ENCODE measurements at regions not wholly inside any gene's neighbourhood (a gene's known extent, or its start where the extent isn't known, plus 50 kb on each side); places are given as distances from the start of the nearest gene placed in this dataset.
A peak's percentile ranks its signal among the peaks of the same experiment; 100 is the strongest.

DNA sequence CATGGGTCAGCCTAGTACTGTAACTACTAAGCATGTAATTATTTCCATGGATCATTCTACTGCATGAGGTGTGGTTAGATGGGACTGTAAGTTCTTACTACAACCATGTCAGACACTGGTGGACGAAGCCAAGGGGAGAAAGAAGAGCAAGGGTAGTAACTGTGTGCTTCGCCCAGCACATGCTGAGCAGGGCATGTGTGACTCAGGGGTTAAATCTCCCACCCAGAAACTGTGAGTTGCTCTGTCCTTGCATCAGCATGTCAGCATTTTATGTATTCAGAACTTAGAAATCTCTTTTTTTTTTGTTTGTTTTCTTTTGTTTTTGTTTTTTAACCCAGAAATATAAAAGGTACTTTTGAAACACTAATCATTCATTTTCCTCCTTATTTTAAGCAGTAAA is 436.6 kb upstream of the KLF12 start:
- no peak for ATAC-seq
- H3K27me3 ChIP-seq (ENCODE audit: insufficient read depth) = peaks cover 10% of the 10 kb centered on the region; the same call in 1 of the 2 replicates
- H4K20me1 ChIP-seq (replicated peaks; ENCODE audit: insufficient read depth) = no peaks in the 10 kb centered on the region
- no peaks in the 10 kb centered on the region for H3K79me2 ChIP-seq (replicated peaks; ENCODE audit: insufficient read depth)
- no peaks in the 10 kb centered on the region for H3K9me3 Mint-ChIP-seq
- no peak overlapping the region for H3K27ac Mint-ChIP-seq
- TF ChIP-seq, protein P1, sequence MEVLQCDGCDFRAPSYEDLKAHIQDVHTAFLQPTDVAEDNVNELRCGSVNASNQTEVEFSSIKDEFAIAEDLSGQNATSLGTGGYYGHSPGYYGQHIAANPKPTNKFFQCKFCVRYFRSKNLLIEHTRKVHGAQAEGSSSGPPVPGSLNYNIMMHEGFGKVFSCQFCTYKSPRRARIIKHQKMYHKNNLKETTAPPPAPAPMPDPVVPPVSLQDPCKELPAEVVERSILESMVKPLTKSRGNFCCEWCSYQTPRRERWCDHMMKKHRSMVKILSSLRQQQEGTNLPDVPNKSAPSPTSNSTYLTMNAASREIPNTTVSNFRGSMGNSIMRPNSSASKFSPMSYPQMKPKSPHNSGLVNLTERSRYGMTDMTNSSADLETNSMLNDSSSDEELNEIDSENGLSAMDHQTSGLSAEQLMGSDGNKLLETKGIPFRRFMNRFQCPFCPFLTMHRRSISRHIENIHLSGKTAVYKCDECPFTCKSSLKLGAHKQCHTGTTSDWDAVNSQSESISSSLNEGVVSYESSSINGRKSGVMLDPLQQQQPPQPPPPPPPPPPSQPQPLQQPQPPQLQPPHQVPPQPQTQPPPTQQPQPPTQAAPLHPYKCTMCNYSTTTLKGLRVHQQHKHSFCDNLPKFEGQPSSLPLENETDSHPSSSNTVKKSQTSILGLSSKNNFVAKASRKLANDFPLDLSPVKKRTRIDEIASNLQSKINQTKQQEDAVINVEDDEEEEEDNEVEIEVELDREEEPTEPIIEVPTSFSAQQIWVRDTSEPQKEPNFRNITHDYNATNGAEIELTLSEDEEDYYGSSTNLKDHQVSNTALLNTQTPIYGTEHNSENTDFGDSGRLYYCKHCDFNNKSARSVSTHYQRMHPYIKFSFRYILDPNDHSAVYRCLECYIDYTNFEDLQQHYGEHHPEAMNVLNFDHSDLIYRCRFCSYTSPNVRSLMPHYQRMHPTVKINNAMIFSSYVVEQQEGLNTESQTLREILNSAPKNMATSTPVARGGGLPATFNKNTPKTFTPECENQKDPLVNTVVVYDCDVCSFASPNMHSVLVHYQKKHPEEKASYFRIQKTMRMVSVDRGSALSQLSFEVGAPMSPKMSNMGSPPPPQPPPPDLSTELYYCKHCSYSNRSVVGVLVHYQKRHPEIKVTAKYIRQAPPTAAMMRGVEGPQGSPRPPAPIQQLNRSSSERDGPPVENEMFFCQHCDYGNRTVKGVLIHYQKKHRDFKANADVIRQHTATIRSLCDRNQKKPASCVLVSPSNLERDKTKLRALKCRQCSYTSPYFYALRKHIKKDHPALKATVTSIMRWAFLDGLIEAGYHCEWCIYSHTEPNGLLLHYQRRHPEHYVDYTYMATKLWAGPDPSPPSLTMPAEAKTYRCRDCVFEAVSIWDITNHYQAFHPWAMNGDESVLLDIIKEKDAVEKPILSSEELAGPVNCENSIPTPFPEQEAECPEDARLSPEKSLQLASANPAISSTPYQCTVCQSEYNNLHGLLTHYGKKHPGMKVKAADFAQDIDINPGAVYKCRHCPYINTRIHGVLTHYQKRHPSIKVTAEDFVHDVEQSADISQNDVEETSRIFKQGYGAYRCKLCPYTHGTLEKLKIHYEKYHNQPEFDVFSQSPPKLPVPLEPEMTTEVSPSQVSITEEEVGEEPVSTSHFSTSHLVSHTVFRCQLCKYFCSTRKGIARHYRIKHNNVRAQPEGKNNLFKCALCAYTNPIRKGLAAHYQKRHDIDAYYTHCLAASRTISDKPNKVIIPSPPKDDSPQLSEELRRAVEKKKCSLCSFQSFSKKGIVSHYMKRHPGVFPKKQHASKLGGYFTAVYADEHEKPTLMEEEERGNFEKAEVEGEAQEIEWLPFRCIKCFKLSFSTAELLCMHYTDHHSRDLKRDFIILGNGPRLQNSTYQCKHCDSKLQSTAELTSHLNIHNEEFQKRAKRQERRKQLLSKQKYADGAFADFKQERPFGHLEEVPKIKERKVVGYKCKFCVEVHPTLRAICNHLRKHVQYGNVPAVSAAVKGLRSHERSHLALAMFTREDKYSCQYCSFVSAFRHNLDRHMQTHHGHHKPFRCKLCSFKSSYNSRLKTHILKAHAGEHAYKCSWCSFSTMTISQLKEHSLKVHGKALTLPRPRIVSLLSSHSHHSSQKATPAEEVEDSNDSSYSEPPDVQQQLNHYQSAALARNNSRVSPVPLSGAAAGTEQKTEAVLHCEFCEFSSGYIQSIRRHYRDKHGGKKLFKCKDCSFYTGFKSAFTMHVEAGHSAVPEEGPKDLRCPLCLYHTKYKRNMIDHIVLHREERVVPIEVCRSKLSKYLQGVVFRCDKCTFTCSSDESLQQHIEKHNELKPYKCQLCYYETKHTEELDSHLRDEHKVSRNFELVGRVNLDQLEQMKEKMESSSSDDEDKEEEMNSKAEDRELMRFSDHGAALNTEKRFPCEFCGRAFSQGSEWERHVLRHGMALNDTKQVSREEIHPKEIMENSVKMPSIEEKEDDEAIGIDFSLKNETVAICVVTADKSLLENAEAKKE (CRISPR knock-in tag; IDR thresholded peaks at IDR 0.05) = no peak
- TF ChIP-seq CREB1 (CRISPR knock-in tag; IDR thresholded peaks at IDR 0.05; ENCODE audit: low read depth) = no peak
- TF ChIP-seq, protein P2, sequence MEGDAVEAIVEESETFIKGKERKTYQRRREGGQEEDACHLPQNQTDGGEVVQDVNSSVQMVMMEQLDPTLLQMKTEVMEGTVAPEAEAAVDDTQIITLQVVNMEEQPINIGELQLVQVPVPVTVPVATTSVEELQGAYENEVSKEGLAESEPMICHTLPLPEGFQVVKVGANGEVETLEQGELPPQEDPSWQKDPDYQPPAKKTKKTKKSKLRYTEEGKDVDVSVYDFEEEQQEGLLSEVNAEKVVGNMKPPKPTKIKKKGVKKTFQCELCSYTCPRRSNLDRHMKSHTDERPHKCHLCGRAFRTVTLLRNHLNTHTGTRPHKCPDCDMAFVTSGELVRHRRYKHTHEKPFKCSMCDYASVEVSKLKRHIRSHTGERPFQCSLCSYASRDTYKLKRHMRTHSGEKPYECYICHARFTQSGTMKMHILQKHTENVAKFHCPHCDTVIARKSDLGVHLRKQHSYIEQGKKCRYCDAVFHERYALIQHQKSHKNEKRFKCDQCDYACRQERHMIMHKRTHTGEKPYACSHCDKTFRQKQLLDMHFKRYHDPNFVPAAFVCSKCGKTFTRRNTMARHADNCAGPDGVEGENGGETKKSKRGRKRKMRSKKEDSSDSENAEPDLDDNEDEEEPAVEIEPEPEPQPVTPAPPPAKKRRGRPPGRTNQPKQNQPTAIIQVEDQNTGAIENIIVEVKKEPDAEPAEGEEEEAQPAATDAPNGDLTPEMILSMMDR (conservative IDR thresholded peaks at IDR 0.05; ENCODE audit: low read depth in 2 of 2) = no peak
- TF ChIP-seq, protein P3, sequence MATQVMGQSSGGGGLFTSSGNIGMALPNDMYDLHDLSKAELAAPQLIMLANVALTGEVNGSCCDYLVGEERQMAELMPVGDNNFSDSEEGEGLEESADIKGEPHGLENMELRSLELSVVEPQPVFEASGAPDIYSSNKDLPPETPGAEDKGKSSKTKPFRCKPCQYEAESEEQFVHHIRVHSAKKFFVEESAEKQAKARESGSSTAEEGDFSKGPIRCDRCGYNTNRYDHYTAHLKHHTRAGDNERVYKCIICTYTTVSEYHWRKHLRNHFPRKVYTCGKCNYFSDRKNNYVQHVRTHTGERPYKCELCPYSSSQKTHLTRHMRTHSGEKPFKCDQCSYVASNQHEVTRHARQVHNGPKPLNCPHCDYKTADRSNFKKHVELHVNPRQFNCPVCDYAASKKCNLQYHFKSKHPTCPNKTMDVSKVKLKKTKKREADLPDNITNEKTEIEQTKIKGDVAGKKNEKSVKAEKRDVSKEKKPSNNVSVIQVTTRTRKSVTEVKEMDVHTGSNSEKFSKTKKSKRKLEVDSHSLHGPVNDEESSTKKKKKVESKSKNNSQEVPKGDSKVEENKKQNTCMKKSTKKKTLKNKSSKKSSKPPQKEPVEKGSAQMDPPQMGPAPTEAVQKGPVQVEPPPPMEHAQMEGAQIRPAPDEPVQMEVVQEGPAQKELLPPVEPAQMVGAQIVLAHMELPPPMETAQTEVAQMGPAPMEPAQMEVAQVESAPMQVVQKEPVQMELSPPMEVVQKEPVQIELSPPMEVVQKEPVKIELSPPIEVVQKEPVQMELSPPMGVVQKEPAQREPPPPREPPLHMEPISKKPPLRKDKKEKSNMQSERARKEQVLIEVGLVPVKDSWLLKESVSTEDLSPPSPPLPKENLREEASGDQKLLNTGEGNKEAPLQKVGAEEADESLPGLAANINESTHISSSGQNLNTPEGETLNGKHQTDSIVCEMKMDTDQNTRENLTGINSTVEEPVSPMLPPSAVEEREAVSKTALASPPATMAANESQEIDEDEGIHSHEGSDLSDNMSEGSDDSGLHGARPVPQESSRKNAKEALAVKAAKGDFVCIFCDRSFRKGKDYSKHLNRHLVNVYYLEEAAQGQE (IDR thresholded peaks at IDR 0.05; ENCODE audit: unreplicated experiment) = no peak
- TF ChIP-seq EZH2 (IDR thresholded peaks at IDR 0.05; ENCODE audit: low read depth, unreplicated experiment) = no peak
- no peak for TF ChIP-seq STAT1 (IDR thresholded peaks at IDR 0.05; ENCODE audit: unreplicated experiment)
- TF ChIP-seq ZNF114 (CRISPR knock-in tag; IDR thresholded peaks at IDR 0.05) = no peak
- TF ChIP-seq ZNF331 (CRISPR knock-in tag; IDR thresholded peaks at IDR 0.05; ENCODE audit: low read depth) = no peak
- no peak for TF ChIP-seq NANOG (IDR thresholded peaks at IDR 0.05; ENCODE audit: borderline replicate concordance)
- TF ChIP-seq EZH2phosphoT487 (IDR thresholded peaks at IDR 0.05; ENCODE audit: unreplicated experiment) = no peak
- TF ChIP-seq POLR2AphosphoS5 (IDR thresholded peaks at IDR 0.05; ENCODE audit: low read depth) = no peak
- TF ChIP-seq JUNB (IDR thresholded peaks at IDR 0.05; ENCODE audit: unreplicated experiment) = no peak
- TF ChIP-seq, protein P4, sequence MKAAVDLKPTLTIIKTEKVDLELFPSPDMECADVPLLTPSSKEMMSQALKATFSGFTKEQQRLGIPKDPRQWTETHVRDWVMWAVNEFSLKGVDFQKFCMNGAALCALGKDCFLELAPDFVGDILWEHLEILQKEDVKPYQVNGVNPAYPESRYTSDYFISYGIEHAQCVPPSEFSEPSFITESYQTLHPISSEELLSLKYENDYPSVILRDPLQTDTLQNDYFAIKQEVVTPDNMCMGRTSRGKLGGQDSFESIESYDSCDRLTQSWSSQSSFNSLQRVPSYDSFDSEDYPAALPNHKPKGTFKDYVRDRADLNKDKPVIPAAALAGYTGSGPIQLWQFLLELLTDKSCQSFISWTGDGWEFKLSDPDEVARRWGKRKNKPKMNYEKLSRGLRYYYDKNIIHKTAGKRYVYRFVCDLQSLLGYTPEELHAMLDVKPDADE (IDR thresholded peaks at IDR 0.05) = no peak
- H3K4me3 ChIP-seq = no peak overlapping the region
- DNase-seq (ENCODE audit: low spot score) = no peak
- H3K9me2 ChIP-seq (ENCODE audit: insufficient read depth) = no peaks in the 10 kb centered on the region
- H3K4me1 ChIP-seq (ENCODE audit: insufficient read depth) = peaks cover 17% of the 10 kb centered on the region; the same call in 1 of the 2 replicates
- H3K4me2 ChIP-seq = no peak overlapping the region
- no peak overlapping the region for H3K27ac ChIP-seq (ENCODE audit: low read depth)
- H3K36me3 ChIP-seq (ENCODE audit: insufficient read depth) = no peaks in the 10 kb centered on the region
- no peaks in the 10 kb centered on the region for H3F3A ChIP-seq (replicated peaks; ENCODE audit: low read depth)
- peaks cover 14% of the 10 kb centered on the region; the same call in 2 of the 3 replicates for H3K4me1 Mint-ChIP-seq
- peaks cover under 1% of the 10 kb centered on the region for H3K27me3 Mint-ChIP-seq (ENCODE audit: insufficient read depth, low read depth, poor library complexity)
- no peaks in the 10 kb centered on the region for H3K36me3 Mint-ChIP-seq (ENCODE audit: low read depth)
- 0 out of 2 replicates have a peak overlapping the region, but pooled peaks have one; percentile 1 for H2AFZ ChIP-seq
- H3K4me3 Mint-ChIP-seq = no peak overlapping the region
